Right lobe of liver (tissue), 6 donors: ENCODE measurements at regions not wholly inside any gene's neighbourhood (a gene's known extent, or its start where the extent isn't known, plus 50 kb on each side); places are given as distances from the start of the nearest gene placed in this dataset.

Source experiments
- ATAC-seq, 4 donors: fragments of 200-7000 bp; cut with Tn5 transposase; one replicate each; pipeline ENCODE4 v1.9.1; 2020; ENCODE audit warnings: mild to moderate bottlenecking in 4 of 4, moderate library complexity in 4 of 4
- DNase-seq, 3 donors: peaks; one replicate each; pipeline ENCODE4 v3.0.0-alpha.2; 2020
- H3K27ac ChIP-seq, 3 donors: fragments of 200-600 bp; one replicate each; pipeline ENCODE4 v1.8.0; 2022
- H3K27me3 ChIP-seq, 2 donors: fragments of 200-600 bp; one replicate each; pipeline ENCODE4 v1.8.0; 2022
- H3K36me3 ChIP-seq, 4 donors: fragments of 200-600 bp; sonication (generic) in 1 of 4; one replicate each; pipeline versions ENCODE4 v1.5.1 to v1.8.0; 2017 to 2022; ENCODE audit warnings: control low read depth in 1 of 4
- H3K4me1 ChIP-seq, 4 donors: fragments of 200-600 bp; sonication (generic) in 1 of 4; one replicate each; pipeline versions ENCODE4 v1.5.1 to v1.8.0; 2017 to 2022; ENCODE audit warnings: control low read depth in 1 of 4
- H3K4me3 ChIP-seq, 3 donors: fragments of 200-600 bp; one replicate each; pipeline ENCODE4 v1.8.0; 2022
- H3K9me3 ChIP-seq, 4 donors: fragments of 200-600 bp; sonication (generic) in 1 of 4; one replicate each; pipeline versions ENCODE4 v1.5.1 to v1.8.0; 2017 to 2022; ENCODE audit warnings: control low read depth in 1 of 4
- POLR2A ChIP-seq: fragments of 450-650 bp; IDR thresholded peaks from one replicate; pipeline ENCODE4 v1.6.1; 2017; ENCODE audit warnings: antibody characterized with exemption, mild to moderate bottlenecking
- WGBS: methylation state at CpG from one replicate; pipeline ENCODE4 v1.1.6; 2018; ENCODE audit warnings: low coverage, low lambda C conversion rate; ENCODE audit not compliant: insufficient coverage; ENCODE audit errors: missing lambda C conversion rate; 5-methylcytosine and 5-hydroxymethylcytosine counted together
- intact Hi-C, 2 donors: fragments of 100-400 bp; cut with DNase I; formaldehyde crosslinking; loops; one replicate each; pipeline versions ENCODE4 v1.11.2 to v1.14.1; 2022
- TF ChIP-seq, protein P1 (sequence below), 4 donors: fragments of 200-600 bp in 3 of 4; fragments of 450-650 bp in 1 of 4; IDR thresholded peaks; one replicate each; pipeline versions ENCODE4 v1.5.1 to v1.8.0; 2016 to 2022; ENCODE audit warnings: antibody characterized with exemption in 4 of 4, mild to moderate bottlenecking in 2 of 4
- donor health status: DM: no; HTN: yes; CAD: no.
- donor health status: DM: no; HTN: no; CAD: no.
- donor health status: DM: no; HTN: no; CAD: no.
- donor health status: DM: no; HTN: yes; CAD: no.
- donor health status: DM: no; HTN: yes; CAD: no.

DNA sequence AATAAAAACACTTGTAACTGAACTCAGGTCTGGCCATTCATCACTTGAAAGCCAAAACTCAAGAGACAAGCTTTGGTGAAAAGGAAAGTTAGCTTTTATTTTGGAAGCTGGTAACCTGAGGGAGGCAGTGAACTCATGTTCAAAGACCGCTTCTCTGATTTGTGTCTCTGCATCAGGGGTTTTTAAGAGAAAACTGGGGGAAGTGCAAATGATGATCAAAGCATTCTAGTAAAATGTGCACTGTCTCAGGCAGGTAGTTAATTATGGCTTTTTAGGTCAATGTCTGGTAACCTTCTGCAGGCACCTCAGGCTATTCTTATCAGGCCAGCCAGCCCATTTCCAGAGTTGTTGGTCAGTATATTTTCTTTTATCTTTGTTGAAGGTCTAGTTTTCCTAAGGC is 162.2 kb downstream of the SYT10 start:
- no peaks in the 10 kb centered on the region for H3K36me3 ChIP-seq
- ATAC-seq (no peak), DNase-seq (no peak)
- H3K9me3 ChIP-seq: no peaks in the 10 kb centered on the region
- no peaks in the 10 kb centered on the region for H3K4me1 ChIP-seq
- 11% methylated on average over 1 of the region's 1 CpG for WGBS
- H3K27ac ChIP-seq: no peak overlapping the region
- no peaks in the 10 kb centered on the region for H3K27me3 ChIP-seq
- no peak overlapping the region for H3K4me3 ChIP-seq
- TF ChIP-seq, protein P1, sequence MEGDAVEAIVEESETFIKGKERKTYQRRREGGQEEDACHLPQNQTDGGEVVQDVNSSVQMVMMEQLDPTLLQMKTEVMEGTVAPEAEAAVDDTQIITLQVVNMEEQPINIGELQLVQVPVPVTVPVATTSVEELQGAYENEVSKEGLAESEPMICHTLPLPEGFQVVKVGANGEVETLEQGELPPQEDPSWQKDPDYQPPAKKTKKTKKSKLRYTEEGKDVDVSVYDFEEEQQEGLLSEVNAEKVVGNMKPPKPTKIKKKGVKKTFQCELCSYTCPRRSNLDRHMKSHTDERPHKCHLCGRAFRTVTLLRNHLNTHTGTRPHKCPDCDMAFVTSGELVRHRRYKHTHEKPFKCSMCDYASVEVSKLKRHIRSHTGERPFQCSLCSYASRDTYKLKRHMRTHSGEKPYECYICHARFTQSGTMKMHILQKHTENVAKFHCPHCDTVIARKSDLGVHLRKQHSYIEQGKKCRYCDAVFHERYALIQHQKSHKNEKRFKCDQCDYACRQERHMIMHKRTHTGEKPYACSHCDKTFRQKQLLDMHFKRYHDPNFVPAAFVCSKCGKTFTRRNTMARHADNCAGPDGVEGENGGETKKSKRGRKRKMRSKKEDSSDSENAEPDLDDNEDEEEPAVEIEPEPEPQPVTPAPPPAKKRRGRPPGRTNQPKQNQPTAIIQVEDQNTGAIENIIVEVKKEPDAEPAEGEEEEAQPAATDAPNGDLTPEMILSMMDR (IDR thresholded peaks at IDR 0.05): no peak
- TF ChIP-seq POLR2A: no peak
- intact Hi-C loops: no loop called here

DNA sequence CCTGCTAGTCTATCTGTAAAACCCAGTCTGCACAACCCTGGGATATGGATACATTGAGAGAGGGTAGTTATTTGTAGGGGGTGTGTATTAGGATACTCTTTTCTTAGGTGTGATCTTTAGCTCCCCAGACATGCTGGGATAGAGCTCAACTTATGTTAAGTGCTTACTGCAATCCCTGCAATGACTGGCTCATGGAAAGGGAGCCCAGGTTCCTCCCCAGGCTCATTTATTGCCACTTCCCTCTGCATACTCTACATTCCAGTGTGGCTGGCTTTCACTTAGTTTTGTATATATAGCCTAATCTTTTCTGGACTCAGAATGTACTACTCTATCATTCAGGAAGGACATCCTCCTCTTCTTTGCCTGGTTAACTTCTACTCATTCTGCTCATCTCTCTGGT is 172.0 kb downstream of the SYT10 start:
- H3K4me3 ChIP-seq: no peak overlapping the region
- DNase-seq (no peak), ATAC-seq (no peak)
- no peaks in the 10 kb centered on the region for H3K9me3 ChIP-seq
- no peaks in the 10 kb centered on the region for H3K36me3 ChIP-seq
- no peak overlapping the region for H3K27ac ChIP-seq
- no peaks in the 10 kb centered on the region for H3K27me3 ChIP-seq
- H3K4me1 ChIP-seq: no peaks in the 10 kb centered on the region
- intact Hi-C loops: no loop called here
- TF ChIP-seq, protein P1 (IDR thresholded peaks at IDR 0.05): no peak
- no peak for TF ChIP-seq POLR2A

DNA sequence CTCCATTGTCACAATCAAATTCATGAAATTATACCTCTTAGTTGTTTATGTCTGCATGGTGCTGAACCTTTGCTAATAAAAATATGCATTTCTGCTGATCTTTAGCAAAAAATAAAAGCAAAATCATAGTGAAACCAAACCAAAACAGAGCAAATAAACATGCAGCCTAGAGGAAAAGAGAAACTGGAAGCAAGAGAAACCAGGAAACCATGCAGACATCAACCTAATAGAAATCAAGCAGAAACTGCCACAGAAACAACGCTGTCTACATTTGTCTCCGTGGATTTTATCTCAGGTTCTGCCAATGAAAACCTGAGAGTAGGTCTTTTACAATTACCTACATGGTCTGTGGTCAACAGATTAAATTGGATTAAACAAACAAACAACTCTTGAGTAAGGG is 173.7 kb downstream of the SYT10 start:
- DNase-seq (no peak), ATAC-seq (no peak)
- Histone ChIP-seq H3K9me3 (no peaks in the 10 kb centered on the region), H3K27me3 (no peaks in the 10 kb centered on the region), H3K4me1 (no peaks in the 10 kb centered on the region), H3K36me3 (no peaks in the 10 kb centered on the region), H3K4me3 (no peak overlapping the region), H3K27ac (no peak overlapping the region)
- TF ChIP-seq, protein P1 (IDR thresholded peaks at IDR 0.05): no peak
- no peak for TF ChIP-seq POLR2A
- WGBS: 31% methylated on average over 2 of the region's 2 CpGs
- intact Hi-C loops: no loop called here

DNA sequence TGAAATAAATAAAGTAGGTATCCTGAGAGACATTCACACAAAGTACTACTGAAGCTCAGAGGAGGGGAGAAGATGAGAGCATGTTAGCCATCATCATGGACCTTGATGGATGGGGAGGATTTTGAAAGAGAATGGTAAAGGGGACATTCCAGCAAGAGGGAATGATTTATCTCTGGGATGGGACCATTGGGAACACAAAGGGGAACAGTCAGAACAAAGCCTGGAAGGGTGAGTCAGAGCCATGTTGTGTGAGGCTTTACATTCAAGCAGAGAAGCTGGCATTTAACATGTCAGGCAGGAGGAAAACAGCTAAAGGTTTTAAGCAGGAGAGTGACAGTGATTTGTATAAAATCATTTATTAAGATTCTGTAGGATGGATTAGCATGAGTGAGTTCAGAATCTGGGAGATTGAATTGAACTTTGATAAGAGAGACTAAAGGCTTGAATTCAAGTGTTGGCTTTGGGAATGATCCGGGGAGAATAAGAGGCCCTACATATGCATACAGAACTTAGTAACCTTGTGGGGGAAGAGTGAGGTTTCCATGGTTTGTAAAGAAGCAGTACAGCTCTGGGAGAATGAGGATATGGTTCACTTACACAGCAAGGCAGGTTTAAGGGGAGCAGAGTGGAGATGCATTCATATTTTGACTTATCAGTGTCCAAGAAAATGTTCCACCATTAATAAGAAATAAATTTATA is 174.4 kb downstream of the SYT10 start:
- Histone ChIP-seq H3K27me3 (no peaks in the 10 kb centered on the region), H3K27ac (no peak overlapping the region), H3K9me3 (no peaks in the 10 kb centered on the region), H3K4me3 (no peak overlapping the region), H3K4me1 (no peaks in the 10 kb centered on the region), H3K36me3 (no peaks in the 10 kb centered on the region)
- DNase-seq: no peak
- TF ChIP-seq POLR2A: no peak
- TF ChIP-seq, protein P1 (IDR thresholded peaks at IDR 0.05): no peak
- 50% methylated on average over 1 of the region's 1 CpG for WGBS
- intact Hi-C loops: no loop called here
- ATAC-seq: no peak

DNA sequence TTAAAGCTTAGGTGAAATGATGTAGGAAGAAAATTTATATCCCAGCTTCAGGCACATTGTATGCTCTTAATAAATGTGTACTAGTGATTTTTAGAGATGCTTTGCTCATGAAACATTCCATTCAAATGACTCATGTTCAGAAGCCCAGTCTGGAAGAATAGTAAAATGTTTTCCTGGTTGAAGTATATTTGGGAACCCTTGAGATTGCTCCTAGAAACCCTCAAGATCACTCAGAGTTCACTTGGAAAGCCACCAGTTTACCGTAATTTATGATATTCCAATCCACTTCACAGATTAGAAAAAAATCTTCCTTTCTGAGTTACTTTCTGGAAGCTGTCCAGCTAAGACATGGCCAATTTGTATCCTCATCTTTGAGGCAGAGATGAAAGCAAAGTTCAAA is 186.4 kb downstream of the SYT10 start:
- Histone ChIP-seq H3K9me3 (no peaks in the 10 kb centered on the region), H3K4me1 (no peaks in the 10 kb centered on the region), H3K4me3 (no peak overlapping the region), H3K36me3 (no peaks in the 10 kb centered on the region), H3K27me3 (no peaks in the 10 kb centered on the region), H3K27ac (no peak overlapping the region)
- 63% methylated on average over 1 of the region's 1 CpG for WGBS
- intact Hi-C loops: no loop called here
- no peak for ATAC-seq
- TF ChIP-seq POLR2A: no peak
- TF ChIP-seq, protein P1 (IDR thresholded peaks at IDR 0.05): no peak
- no peak for DNase-seq
